Endothelial cell of umbilical vein (primary cell): ENCODE measurements at regions not wholly inside any gene's neighbourhood (a gene's known extent, or its start where the extent isn't known, plus 50 kb on each side); places are given as distances from the start of the nearest gene placed in this dataset.
"Not testable (repeated sequence)": the region's sequence is repeated elsewhere in the genome, so short reads cannot be mapped to it uniquely, and the experiment has no call there.

Source experiments
- BruUV-seq: library from RNA; stranded (reverse); fragments of 400-500 nt; replicated peaks from 2 replicates; lab custom pipeline; 2021; lab: Mats Ljungman, UMichigan
- CTCF ChIA-PET: fragments of 300-600, 350-600 bp; sonication (Branson Sonifier 250); formaldehyde crosslinking; loops from one replicate; lab custom pipeline; 2021; ENCODE audit warnings: antibody characterized with exemption, inconsistent platforms; lab: Charles Lee
- POLR2A ChIA-PET: fragments of 300-600, 350-600 bp; sonication (Branson Sonifier 250); formaldehyde crosslinking; loops from one replicate; lab custom pipeline; 2021; ENCODE audit warnings: antibody characterized with exemption, inconsistent platforms; lab: Charles Lee
- DNase-seq: peaks from one replicate; pipeline ENCODE4 v3.0.0-alpha.2; 2011; ENCODE audit warnings: low read depth, low spot score
- FAIRE-seq: peaks from 2 replicates; lab custom pipeline; 2011; peaks lifted over from hg19 to GRCh38; lab: Jason Lieb, UNC
- H2AFZ ChIP-seq: 2 replicates; pipeline ENCODE4 v1.6.0; 2012; ENCODE audit warnings: low read depth, low read length, control low read depth, inconsistent platforms
- H3K27ac ChIP-seq: 2 replicates; pipeline ENCODE4 v1.5.1; 2011; ENCODE audit warnings: low read depth, mild to moderate bottlenecking, control low read depth, low read length, moderate library complexity; ENCODE audit not compliant: insufficient read depth
- H3K27me3 ChIP-seq, 2 experiments: 2 replicates each; pipeline versions ENCODE4 v1.6.0 to v1.6.1; 2011; ENCODE audit warnings: low read length in 2 of 2, mixed read lengths in 1 of 2; ENCODE audit not compliant: control insufficient read depth in 2 of 2, insufficient read depth in 2 of 2
- H3K36me3 ChIP-seq, 2 experiments: 2 replicates in 1 of 2; 3 replicates in 1 of 2; pipeline ENCODE4 v1.5.1; 2011; ENCODE audit warnings: low read length in 2 of 2, mild to moderate bottlenecking in 1 of 2, moderate library complexity in 1 of 2; ENCODE audit not compliant: control insufficient read depth in 2 of 2, insufficient read depth in 2 of 2; ENCODE audit errors: extremely low read depth in 1 of 2
- H3K4me1 ChIP-seq: 3 replicates; pipeline ENCODE4 v1.5.1; 2011; ENCODE audit warnings: mild to moderate bottlenecking, low read length; ENCODE audit not compliant: control insufficient read depth, insufficient read depth; ENCODE audit errors: extremely low read depth
- H3K4me2 ChIP-seq: 2 replicates; pipeline ENCODE4 v1.6.1; 2011; ENCODE audit warnings: low read length, control low read depth, mixed read lengths; ENCODE audit not compliant: insufficient read depth
- H3K4me3 ChIP-seq, 3 experiments: fragments of 200-600 bp in 1 of 3; sonication (generic), shearing (Covaris generic) in 1 of 3; replicated peaks in 1 of 3; 2 replicates each; pipeline ENCODE4 v1.5.1; 2011 to 2016; ENCODE audit warnings: control low read depth in 3 of 3, low read length in 3 of 3, mild to moderate bottlenecking in 2 of 3, inconsistent platforms in 1 of 3, low read depth in 1 of 3, moderate library complexity in 1 of 3; ENCODE audit not compliant: insufficient read depth in 1 of 3
- H3K79me2 ChIP-seq: 2 replicates; pipeline ENCODE4 v1.6.0; 2012; ENCODE audit warnings: low read length, inconsistent platforms; ENCODE audit not compliant: control insufficient read depth, insufficient read depth
- H3K9ac ChIP-seq: replicated peaks from 2 replicates; pipeline ENCODE3; 2011; ENCODE audit warnings: low read length, control low read depth; ENCODE audit not compliant: insufficient read depth; ENCODE audit errors: extremely low read depth
- H3K9me1 ChIP-seq: replicated peaks from 3 replicates; pipeline ENCODE4 v1.6.0; 2011; ENCODE audit warnings: mild to moderate bottlenecking, low read length; ENCODE audit not compliant: control insufficient read depth, insufficient read depth; ENCODE audit errors: extremely low read depth
- H3K9me3 ChIP-seq: replicated peaks from 2 replicates; pipeline ENCODE4 v1.5.1; 2012; ENCODE audit warnings: low read length, inconsistent platforms; ENCODE audit not compliant: control insufficient read depth, insufficient read depth
- H4K20me1 ChIP-seq: replicated peaks from 2 replicates; pipeline ENCODE3; 2011; ENCODE audit warnings: mild to moderate bottlenecking, low read length; ENCODE audit not compliant: control insufficient read depth, insufficient read depth; ENCODE audit errors: extremely low read depth
- dilution Hi-C: fragments of 300-500 bp; cut with MboI; formaldehyde crosslinking; loops from one replicate; pipeline ENCODE4 v1.15.0; 2019; ENCODE audit warnings: low sequenced_read_pairs; ENCODE audit not compliant: extremely low pct_ligation_motif_present
- intact Hi-C: fragments of 100-400 bp; cut with micrococcal nuclease; formaldehyde crosslinking; loops from one replicate; pipeline ENCODE4 v1.10.0; 2022

- H2AFZ ChIP-seq, H3K4me2 ChIP-seq, DNase-seq, H4K20me1 ChIP-seq, H3K9ac ChIP-seq, H3K79me2 ChIP-seq, H3K4me1 ChIP-seq, FAIRE-seq, H3K9me1 ChIP-seq, H3K27ac ChIP-seq, POLR2A ChIA-PET, BruUV-seq, CTCF ChIA-PET, dilution Hi-C loops, intact Hi-C loops, H3K4me3 ChIP-seq, H3K9me3 ChIP-seq, H3K27me3 ChIP-seq, H3K36me3 ChIP-seq: not testable (repeated sequence)
These were observed 96.6 kb downstream of the SRGAP2 start for GRCh38 chr1:206299942-206300341.

DNA sequence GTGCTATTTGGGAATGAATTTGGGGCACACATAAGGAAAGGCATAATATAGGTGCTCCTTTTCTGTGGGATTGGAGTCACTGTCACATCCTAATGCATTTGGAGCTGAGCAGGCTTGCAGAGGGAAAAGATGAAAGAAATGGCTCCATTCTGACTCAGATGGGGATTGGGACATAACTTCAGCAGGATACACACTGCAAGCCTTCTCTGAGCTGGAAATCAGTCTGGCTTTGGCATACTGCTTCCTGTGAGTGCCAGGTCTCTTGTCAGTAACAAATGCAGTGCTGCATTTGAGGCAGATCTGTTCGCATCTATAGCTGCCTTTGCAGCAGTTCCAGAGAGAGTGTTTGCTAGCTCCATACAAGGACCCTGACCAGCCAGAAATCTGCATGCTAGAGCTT is 98.7 kb downstream of the SRGAP2 start:
- dilution Hi-C loops, DNase-seq, FAIRE-seq, H3K4me2 ChIP-seq, H3K4me1 ChIP-seq, H3K36me3 ChIP-seq, CTCF ChIA-PET, H2AFZ ChIP-seq, BruUV-seq, H3K27me3 ChIP-seq, H3K79me2 ChIP-seq, H3K9me3 ChIP-seq, H3K9ac ChIP-seq, H4K20me1 ChIP-seq, H3K27ac ChIP-seq, intact Hi-C loops, POLR2A ChIA-PET, H3K9me1 ChIP-seq, H3K4me3 ChIP-seq: not testable (repeated sequence)

GRCh38 chr1:206307442-206307841 is 104.1 kb downstream of the SRGAP2 start:
- DNase-seq, H3K27me3 ChIP-seq, H3K4me2 ChIP-seq, intact Hi-C loops, H4K20me1 ChIP-seq, H3K9ac ChIP-seq, H3K79me2 ChIP-seq, H3K4me3 ChIP-seq, FAIRE-seq, H3K4me1 ChIP-seq, POLR2A ChIA-PET, H3K36me3 ChIP-seq, BruUV-seq, H3K27ac ChIP-seq, H3K9me1 ChIP-seq, H2AFZ ChIP-seq, dilution Hi-C loops, H3K9me3 ChIP-seq, CTCF ChIA-PET: not testable (repeated sequence)

- H3K9me1 ChIP-seq, H3K9me3 ChIP-seq, intact Hi-C loops, POLR2A ChIA-PET, H3K9ac ChIP-seq, H3K27me3 ChIP-seq, H3K4me2 ChIP-seq, H3K27ac ChIP-seq, DNase-seq, BruUV-seq, FAIRE-seq, H3K4me1 ChIP-seq, H2AFZ ChIP-seq, H4K20me1 ChIP-seq, dilution Hi-C loops, CTCF ChIA-PET, H3K4me3 ChIP-seq, H3K36me3 ChIP-seq, H3K79me2 ChIP-seq: not testable (repeated sequence)
These were observed 107.6 kb downstream of the SRGAP2 start for GRCh38 chr1:206310948-206311347.
